H1 (cell line): ENCODE measurements at regions not wholly inside any gene's neighbourhood (a gene's known extent, or its start where the extent isn't known, plus 50 kb on each side); places are given as distances from the start of the nearest gene placed in this dataset.

Experiments
- CTCF ChIA-PET: fragments of 300-600 bp; sonication (Branson Sonifier 250); formaldehyde crosslinking; loops from one replicate; lab custom pipeline; 2021; ENCODE audit not compliant: partially characterized antibody; lab: Charles Lee
- POLR2A ChIA-PET: fragments of 300-600 bp; sonication (Branson Sonifier 250); formaldehyde crosslinking; loops from one replicate; lab custom pipeline; 2021; ENCODE audit warnings: inconsistent platforms; ENCODE audit not compliant: partially characterized antibody; lab: Charles Lee
- DNase-seq, 2 experiments: peaks; one replicate each; pipeline versions ENCODE4 v3.0.0 to v3.0.0-alpha.2; 2010 to 2022; ENCODE audit warnings: low spot score in 2 of 2, low read depth in 1 of 2, mixed read lengths in 1 of 2
- FAIRE-seq: peaks from 2 replicates; lab custom pipeline; 2011; peaks lifted over from hg19 to GRCh38; lab: Jason Lieb, UNC
- H2AFZ ChIP-seq: 2 replicates; pipeline ENCODE4 v1.8.1; 2012; ENCODE audit warnings: low read length, inconsistent platforms
- H2AK5ac ChIP-seq: 2 replicates; pipeline ENCODE4 v1.6.1; 2013; ENCODE audit warnings: low read depth, low read length
- H2BK120ac ChIP-seq: replicated peaks from 2 replicates; pipeline ENCODE3; 2013; ENCODE audit warnings: low read depth, low read length, inconsistent platforms
- H2BK12ac ChIP-seq: 2 replicates; pipeline ENCODE4 v1.6.1; 2013; ENCODE audit warnings: low read depth, low read length
- H2BK15ac ChIP-seq: 2 replicates; pipeline ENCODE4 v1.6.1; 2013; ENCODE audit warnings: low read length
- H2BK20ac ChIP-seq: 2 replicates; pipeline ENCODE4 v1.6.1; 2013; ENCODE audit warnings: low read length
- H2BK5ac ChIP-seq: 2 replicates; pipeline ENCODE4 v1.6.1; 2013; ENCODE audit warnings: low read depth, low read length
- H3K14ac ChIP-seq: 2 replicates; pipeline ENCODE4 v1.6.1; 2013; ENCODE audit warnings: inconsistent platforms; ENCODE audit not compliant: insufficient read length
- H3K18ac ChIP-seq: 2 replicates; pipeline ENCODE4 v1.6.1; 2013; ENCODE audit warnings: low read length; ENCODE audit errors: extremely low read depth
- H3K23ac ChIP-seq: 2 replicates; pipeline ENCODE4 v1.6.1; 2013; ENCODE audit warnings: inconsistent platforms; ENCODE audit not compliant: insufficient read length
- H3K23me2 ChIP-seq: 2 replicates; pipeline ENCODE4 v1.6.1; 2013; ENCODE audit warnings: low read depth, low read length
- H3K27ac ChIP-seq: 2 replicates; pipeline ENCODE4 v1.6.1; 2011; ENCODE audit warnings: low read depth, low read length, inconsistent platforms
- H3K27me3 ChIP-seq, 4 experiments: replicated peaks in 1 of 4; 1 replicate in 1 of 4; 2 replicates in 3 of 4; pipeline versions ENCODE4 v1.6.1 to v1.8.1; 2011 to 2013; ENCODE audit warnings: low read length in 3 of 4, mild to moderate bottlenecking in 3 of 4, inconsistent platforms in 2 of 4, mixed read lengths in 2 of 4, moderate library complexity in 1 of 4; ENCODE audit not compliant: control insufficient read depth in 3 of 4, insufficient read depth in 3 of 4; ENCODE audit errors: extremely low read depth in 1 of 4
- H3K36me3 ChIP-seq, 4 experiments: 2 replicates each; pipeline versions ENCODE4 v1.6.1 to v1.8.1; 2011 to 2013; ENCODE audit warnings: mild to moderate bottlenecking in 4 of 4, low read length in 3 of 4, moderate library complexity in 2 of 4, control low read depth in 1 of 4, inconsistent platforms in 1 of 4; ENCODE audit not compliant: insufficient read depth in 4 of 4, control insufficient read depth in 2 of 4
- H3K4ac ChIP-seq: replicated peaks from 2 replicates; pipeline ENCODE3; 2013; ENCODE audit warnings: low read length, low read depth, mixed read lengths, inconsistent platforms; ENCODE audit not compliant: insufficient read length
- H3K4me1 ChIP-seq, 4 experiments: replicated peaks in 1 of 4; 1 replicate in 1 of 4; 2 replicates in 3 of 4; pipeline versions ENCODE4 v1.6.1 to v1.8.1; 2011 to 2013; ENCODE audit warnings: low read length in 3 of 4, inconsistent platforms in 2 of 4, mixed read lengths in 1 of 4; ENCODE audit not compliant: insufficient read depth in 4 of 4, control insufficient read depth in 3 of 4
- H3K4me2 ChIP-seq, 2 experiments: 2 replicates each; pipeline versions ENCODE4 v1.6.1 to v1.8.1; 2011 to 2013; ENCODE audit warnings: low read depth in 2 of 2, low read length in 2 of 2, control low read depth in 1 of 2, inconsistent platforms in 1 of 2, mild to moderate bottlenecking in 1 of 2; ENCODE audit not compliant: insufficient read depth in 1 of 2
- H3K4me3 ChIP-seq, 4 experiments: fragments of 200-600, 300-600 bp in 1 of 4; sonication (generic), shearing (Covaris generic), sonication (Bioruptor Twin) in 1 of 4; 2 replicates each; pipeline versions ENCODE4 v1.5.1 to v1.8.1; 2011 to 2016; ENCODE audit warnings: low read length in 4 of 4, low read depth in 3 of 4, control low read depth in 2 of 4, inconsistent platforms in 2 of 4, mild to moderate bottlenecking in 2 of 4, mixed read lengths in 1 of 4, moderate library complexity in 1 of 4; ENCODE audit not compliant: insufficient read depth in 2 of 4; ENCODE audit errors: extremely low read depth in 1 of 4
- H3K56ac ChIP-seq: replicated peaks from 2 replicates; pipeline ENCODE3; 2013; ENCODE audit warnings: low read depth, mild to moderate bottlenecking, mixed read lengths, low read length, inconsistent platforms; ENCODE audit not compliant: insufficient read length
- H3K79me1 ChIP-seq: 2 replicates; pipeline ENCODE4 v1.6.1; 2013; ENCODE audit warnings: low read depth, low read length, control low read depth
- H3K79me2 ChIP-seq, 2 experiments: 2 replicates each; pipeline versions ENCODE4 v1.6.1 to v1.8.1; 2012 to 2013; ENCODE audit warnings: low read length in 2 of 2, mild to moderate bottlenecking in 2 of 2, inconsistent platforms in 1 of 2; ENCODE audit not compliant: insufficient read depth in 2 of 2, control insufficient read depth in 1 of 2
- H3K9ac ChIP-seq, 4 experiments: replicated peaks in 1 of 4; 1 replicate in 1 of 4; 2 replicates in 3 of 4; pipeline versions ENCODE4 v1.6.1 to v1.8.1; 2011 to 2013; ENCODE audit warnings: low read depth in 3 of 4, low read length in 3 of 4, control low read depth in 2 of 4, mild to moderate bottlenecking in 2 of 4, moderate library complexity in 2 of 4, inconsistent platforms in 1 of 4; ENCODE audit errors: extremely low read depth in 1 of 4
- H3K9me3 ChIP-seq, 2 experiments: 2 replicates each; pipeline versions ENCODE4 v1.6.1 to v1.8.1; 2012 to 2013; ENCODE audit warnings: mild to moderate bottlenecking in 2 of 2, moderate library complexity in 2 of 2, control low read depth in 1 of 2, inconsistent platforms in 1 of 2, low read depth in 1 of 2, low read length in 1 of 2, mixed read lengths in 1 of 2; ENCODE audit not compliant: insufficient read depth in 2 of 2
- H4K20me1 ChIP-seq, 2 experiments: replicated peaks in 1 of 2; 2 replicates each; pipeline versions ENCODE3 to v1.8.1; 2011 to 2013; ENCODE audit warnings: inconsistent platforms in 2 of 2, low read length in 2 of 2, mild to moderate bottlenecking in 1 of 2; ENCODE audit not compliant: insufficient read depth in 2 of 2, control insufficient read depth in 1 of 2
- H4K5ac ChIP-seq: 2 replicates; pipeline ENCODE4 v1.6.1; 2013; ENCODE audit warnings: low read length, low read depth, mixed read lengths, inconsistent platforms; ENCODE audit not compliant: insufficient read length
- H4K8ac ChIP-seq: 2 replicates; pipeline ENCODE4 v1.8.0; 2013; ENCODE audit warnings: mild to moderate bottlenecking, moderate library complexity, low read length, inconsistent platforms; ENCODE audit not compliant: insufficient read depth; ENCODE audit errors: extremely low read depth
- H4K91ac ChIP-seq: replicated peaks from 2 replicates; pipeline ENCODE3; 2013; ENCODE audit warnings: low read length, mixed read lengths, inconsistent platforms; ENCODE audit not compliant: insufficient read length
- ASH2L ChIP-seq: fragments of 200-600, 300-600 bp; sonication (generic); IDR thresholded peaks from one replicate; pipeline ENCODE4 v1.7.1; 2017; ENCODE audit warnings: low read length
- CHD1 ChIP-seq: IDR thresholded peaks from 2 replicates; pipeline ENCODE4 v1.6.1; 2012; ENCODE audit warnings: low read depth, low read length, improper control_type of control experiment
- FOSL1 ChIP-seq: IDR thresholded peaks from 2 replicates; pipeline ENCODE4 v1.6.1; 2011; ENCODE audit warnings: mild to moderate bottlenecking, low read depth, low read length, moderate library complexity; ENCODE audit not compliant: insufficient read depth
- GABPA ChIP-seq: IDR thresholded peaks from 2 replicates; pipeline ENCODE4 v1.6.1; 2011; ENCODE audit warnings: mild to moderate bottlenecking, low read length, moderate library complexity, borderline replicate concordance; ENCODE audit not compliant: insufficient read depth
- NANOG ChIP-seq: IDR thresholded peaks from 2 replicates; pipeline ENCODE4 v1.6.1; 2011; ENCODE audit warnings: low read length, low read depth, mild to moderate bottlenecking, inconsistent platforms; ENCODE audit not compliant: insufficient read depth, poor library complexity, severe bottlenecking
- PHF8 ChIP-seq: fragments of 200-600 bp; sonication (generic); conservative IDR thresholded peaks from 2 replicates; pipeline ENCODE4 v1.7.1; 2012; ENCODE audit warnings: low read depth, mild to moderate bottlenecking, inconsistent platforms, low read length, moderate library complexity
- POU5F1 ChIP-seq: IDR thresholded peaks from 2 replicates; pipeline ENCODE4 v1.6.1; 2011; ENCODE audit warnings: low read depth, mild to moderate bottlenecking, low read length, moderate library complexity
- RXRA ChIP-seq: IDR thresholded peaks from 2 replicates; pipeline ENCODE4 v1.6.1; 2011; ENCODE audit warnings: low read depth, mild to moderate bottlenecking, low read length, moderate library complexity; ENCODE audit not compliant: insufficient read depth
- SP2 ChIP-seq: IDR thresholded peaks from 2 replicates; pipeline ENCODE4 v1.6.1; 2012; ENCODE audit warnings: mild to moderate bottlenecking, low read length, inconsistent platforms
- SUZ12 ChIP-seq: fragments of 200-600 bp; sonication (generic); IDR thresholded peaks from 2 replicates; pipeline ENCODE4 v1.6.1; 2012; ENCODE audit warnings: mild to moderate bottlenecking, inconsistent platforms, low read length, moderate library complexity, mixed read lengths
- TAF1 ChIP-seq: IDR thresholded peaks from 2 replicates; pipeline ENCODE4 v1.6.1; 2011; ENCODE audit warnings: mild to moderate bottlenecking, low read depth, low read length
- ZNF274 ChIP-seq: IDR thresholded peaks from 2 replicates; pipeline ENCODE4 v1.7.0; 2012; ENCODE audit warnings: low read length, borderline replicate concordance; ENCODE audit errors: extremely low read depth
- TF ChIP-seq, protein P1 (sequence below), 3 experiments: IDR thresholded peaks; 1 replicate in 2 of 3; 2 replicates in 1 of 3; pipeline versions ENCODE4 v1.5.1 to v1.6.1; 2011; ENCODE audit warnings: low read length in 3 of 3, mild to moderate bottlenecking in 3 of 3, inconsistent platforms in 2 of 3, low read depth in 1 of 3, moderate library complexity in 1 of 3; ENCODE audit not compliant: insufficient read depth in 1 of 3; ENCODE audit errors: control extremely low read depth in 1 of 3

GRCh38 chr21:28539623-28539988 lies 453.1 kb downstream of the LTN1 start:
- DNase-seq (no peak), FAIRE-seq (no peak)
- H3K56ac ChIP-seq = no peak overlapping the region
- no peak overlapping the region for H4K8ac ChIP-seq
- H2BK5ac ChIP-seq = no peak overlapping the region
- no peak overlapping the region for H2BK20ac ChIP-seq
- H2BK12ac ChIP-seq = no peak overlapping the region
- no peaks in the 10 kb centered on the region; a peak in 1 of 8 replicates for H3K36me3 ChIP-seq
- no peak overlapping the region for H4K5ac ChIP-seq
- no peaks in the 10 kb centered on the region for H3K9me3 ChIP-seq
- H3K4me2 ChIP-seq = no peak overlapping the region
- H4K91ac ChIP-seq = no peak overlapping the region
- no peaks in the 10 kb centered on the region for H3K4me1 ChIP-seq
- H3K9ac ChIP-seq = no peak overlapping the region
- H2AFZ ChIP-seq = no peak overlapping the region
- H3K79me2 ChIP-seq = no peaks in the 10 kb centered on the region
- no peaks in the 10 kb centered on the region for H4K20me1 ChIP-seq
- no peaks in the 10 kb centered on the region for H3K79me1 ChIP-seq
- no peak overlapping the region for H3K23ac ChIP-seq
- no peak overlapping the region for H2BK15ac ChIP-seq
- no peak overlapping the region for H2AK5ac ChIP-seq
- no peak overlapping the region for H3K4ac ChIP-seq
- POLR2A ChIA-PET = no interaction called here
- H3K4me3 ChIP-seq = no peak overlapping the region
- no peak overlapping the region for H3K14ac ChIP-seq
- no peak overlapping the region for H3K18ac ChIP-seq
- CTCF ChIA-PET = no interaction called here
- no peaks in the 10 kb centered on the region for H3K27me3 ChIP-seq
- H3K27ac ChIP-seq = no peak overlapping the region
- no peaks in the 10 kb centered on the region for H3K23me2 ChIP-seq
- no peak overlapping the region for H2BK120ac ChIP-seq
- TF ChIP-seq ZNF274 (no peak), POU5F1 (no peak), FOSL1 (no peak), PHF8 (no peak), RXRA (no peak), SP2 (no peak), ASH2L (no peak), TAF1 (no peak), SUZ12 (no peak), NANOG (no peak), GABPA (no peak), CHD1 (no peak)
- TF ChIP-seq, protein P1, sequence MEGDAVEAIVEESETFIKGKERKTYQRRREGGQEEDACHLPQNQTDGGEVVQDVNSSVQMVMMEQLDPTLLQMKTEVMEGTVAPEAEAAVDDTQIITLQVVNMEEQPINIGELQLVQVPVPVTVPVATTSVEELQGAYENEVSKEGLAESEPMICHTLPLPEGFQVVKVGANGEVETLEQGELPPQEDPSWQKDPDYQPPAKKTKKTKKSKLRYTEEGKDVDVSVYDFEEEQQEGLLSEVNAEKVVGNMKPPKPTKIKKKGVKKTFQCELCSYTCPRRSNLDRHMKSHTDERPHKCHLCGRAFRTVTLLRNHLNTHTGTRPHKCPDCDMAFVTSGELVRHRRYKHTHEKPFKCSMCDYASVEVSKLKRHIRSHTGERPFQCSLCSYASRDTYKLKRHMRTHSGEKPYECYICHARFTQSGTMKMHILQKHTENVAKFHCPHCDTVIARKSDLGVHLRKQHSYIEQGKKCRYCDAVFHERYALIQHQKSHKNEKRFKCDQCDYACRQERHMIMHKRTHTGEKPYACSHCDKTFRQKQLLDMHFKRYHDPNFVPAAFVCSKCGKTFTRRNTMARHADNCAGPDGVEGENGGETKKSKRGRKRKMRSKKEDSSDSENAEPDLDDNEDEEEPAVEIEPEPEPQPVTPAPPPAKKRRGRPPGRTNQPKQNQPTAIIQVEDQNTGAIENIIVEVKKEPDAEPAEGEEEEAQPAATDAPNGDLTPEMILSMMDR (IDR thresholded peaks at IDR 0.05; ENCODE audit: control extremely low read depth in 1 of 3, insufficient read depth in 1 of 3, low read depth in 1 of 3, low read length in 3 of 3) = no peak
